Type B pancreatic cell (in vitro differentiated cells): ENCODE measurements at regions not wholly inside any gene's neighbourhood (a gene's known extent, or its start where the extent isn't known, plus 50 kb on each side); places are given as distances from the start of the nearest gene placed in this dataset.

Source experiments
- DNase-seq: peaks from one replicate; pipeline ENCODE4 v3.0.0; 2021; ENCODE audit warnings: mixed read lengths; ENCODE audit not compliant: unreplicated experiment; ENCODE audit errors: extremely low spot score
- H3K27ac Mint-ChIP-seq: 2 replicates; pipeline ENCODE4 v1.8.0; 2021; ENCODE audit warnings: mild to moderate bottlenecking, mixed read lengths
- H3K27me3 Mint-ChIP-seq: 2 replicates; pipeline ENCODE4 v1.8.0; 2021; ENCODE audit warnings: mixed read lengths
- H3K36me3 Mint-ChIP-seq: 2 replicates; pipeline ENCODE4 v1.8.0; 2021; ENCODE audit warnings: mixed read lengths
- H3K4me1 Mint-ChIP-seq: one replicate; pipeline ENCODE4 v1.8.0; 2021; ENCODE audit warnings: mixed read lengths; ENCODE audit not compliant: unreplicated experiment
- H3K4me3 Mint-ChIP-seq: 2 replicates; pipeline ENCODE4 v1.8.0; 2021; ENCODE audit warnings: mild to moderate bottlenecking, mixed read lengths
- H3K9me3 Mint-ChIP-seq: 2 replicates; pipeline ENCODE4 v1.8.0; 2021; ENCODE audit warnings: mixed read lengths
- TF ChIP-seq, protein P1 (sequence below): fragments of 200-600 bp; sonication (generic); conservative IDR thresholded peaks from 2 replicates; pipeline ENCODE4 v1.5.0; 2021; ENCODE audit warnings: antibody characterized with exemption, mild to moderate bottlenecking

DNA sequence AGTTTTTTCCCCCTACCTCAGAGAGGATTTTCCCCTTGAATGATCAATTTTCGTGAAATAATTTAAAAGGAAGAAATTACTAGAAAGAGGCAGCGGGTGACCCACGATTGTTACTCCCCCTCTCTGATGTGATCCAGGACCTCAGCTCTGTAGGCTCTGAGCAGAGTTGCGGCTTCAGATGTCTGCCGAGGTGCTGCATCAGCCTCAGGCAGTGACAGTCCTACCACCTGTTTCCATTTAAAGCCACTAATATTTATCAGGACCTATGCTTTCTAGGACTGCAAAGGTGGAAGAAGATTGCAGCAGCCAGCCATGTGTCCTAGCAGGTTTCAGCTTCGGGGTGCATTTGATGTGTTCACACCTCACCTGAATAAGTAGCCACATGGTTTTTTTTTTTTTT is 294.8 kb upstream of the C2CD4B start:
- peaks cover 43% of the 10 kb centered on the region for H3K4me1 Mint-ChIP-seq
- peaks cover 6% of the 10 kb centered on the region for H3K36me3 Mint-ChIP-seq
- no peaks in the 10 kb centered on the region for H3K9me3 Mint-ChIP-seq
- TF ChIP-seq, protein P1, sequence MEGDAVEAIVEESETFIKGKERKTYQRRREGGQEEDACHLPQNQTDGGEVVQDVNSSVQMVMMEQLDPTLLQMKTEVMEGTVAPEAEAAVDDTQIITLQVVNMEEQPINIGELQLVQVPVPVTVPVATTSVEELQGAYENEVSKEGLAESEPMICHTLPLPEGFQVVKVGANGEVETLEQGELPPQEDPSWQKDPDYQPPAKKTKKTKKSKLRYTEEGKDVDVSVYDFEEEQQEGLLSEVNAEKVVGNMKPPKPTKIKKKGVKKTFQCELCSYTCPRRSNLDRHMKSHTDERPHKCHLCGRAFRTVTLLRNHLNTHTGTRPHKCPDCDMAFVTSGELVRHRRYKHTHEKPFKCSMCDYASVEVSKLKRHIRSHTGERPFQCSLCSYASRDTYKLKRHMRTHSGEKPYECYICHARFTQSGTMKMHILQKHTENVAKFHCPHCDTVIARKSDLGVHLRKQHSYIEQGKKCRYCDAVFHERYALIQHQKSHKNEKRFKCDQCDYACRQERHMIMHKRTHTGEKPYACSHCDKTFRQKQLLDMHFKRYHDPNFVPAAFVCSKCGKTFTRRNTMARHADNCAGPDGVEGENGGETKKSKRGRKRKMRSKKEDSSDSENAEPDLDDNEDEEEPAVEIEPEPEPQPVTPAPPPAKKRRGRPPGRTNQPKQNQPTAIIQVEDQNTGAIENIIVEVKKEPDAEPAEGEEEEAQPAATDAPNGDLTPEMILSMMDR, result no peak
- no peak overlapping the region for H3K27ac Mint-ChIP-seq
- H3K4me3 Mint-ChIP-seq, result no peak overlapping the region
- peaks cover 6% of the 10 kb centered on the region for H3K27me3 Mint-ChIP-seq
- DNase-seq, result no peak

DNA sequence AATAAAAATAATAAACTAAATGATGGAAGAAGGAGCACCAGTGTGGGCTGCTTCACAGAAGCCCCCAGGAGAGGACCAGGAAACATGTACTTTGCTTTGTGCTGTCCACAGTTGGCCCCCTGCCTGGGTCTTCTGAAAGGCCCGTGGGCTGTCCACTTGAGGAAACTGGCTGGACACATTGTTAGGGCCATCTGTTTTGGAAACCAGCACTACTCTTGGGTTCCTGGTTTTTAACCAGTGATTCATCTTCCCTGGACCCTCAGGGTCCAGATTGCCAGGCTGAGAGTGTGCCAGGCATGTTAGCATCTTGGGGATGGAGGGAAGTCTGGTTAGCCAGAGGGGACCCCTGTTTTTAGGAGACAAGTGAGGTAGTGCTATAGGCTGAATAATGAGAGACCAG is 297.2 kb upstream of the C2CD4B start:
- TF ChIP-seq, protein P1, result no peak
- Mint-ChIP-seq H3K9me3 (no peaks in the 10 kb centered on the region), H3K27me3 (peaks cover 7% of the 10 kb centered on the region), H3K27ac (no peak overlapping the region), H3K4me1 (peaks cover 35% of the 10 kb centered on the region), H3K4me3 (no peak overlapping the region), H3K36me3 (peaks cover 7% of the 10 kb centered on the region)
- no peak for DNase-seq

DNA sequence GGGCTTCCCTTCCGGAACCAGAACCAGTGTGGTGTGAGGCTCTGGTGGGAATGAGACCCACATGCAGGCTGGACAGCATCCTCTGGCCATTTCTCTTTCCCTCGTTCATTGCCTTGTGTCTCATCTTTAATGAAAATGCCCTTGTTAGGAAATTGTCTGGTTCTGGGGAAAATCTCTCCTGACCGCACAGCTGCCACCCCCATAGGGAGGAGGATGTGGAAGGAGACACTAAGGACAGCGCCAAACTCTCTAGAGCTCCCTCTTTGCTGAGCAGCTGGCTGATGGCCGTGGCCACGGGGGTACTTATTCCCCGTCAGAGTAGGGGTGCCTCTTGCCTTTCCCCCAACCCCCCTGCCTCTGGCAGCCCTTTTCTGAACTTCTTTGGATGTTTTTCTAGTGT is 297.6 kb upstream of the C2CD4B start:
- DNase-seq, result no peak
- Mint-ChIP-seq H3K9me3 (no peaks in the 10 kb centered on the region), H3K4me1 (peaks cover 33% of the 10 kb centered on the region), H3K36me3 (peaks cover 7% of the 10 kb centered on the region), H3K4me3 (no peak overlapping the region), H3K27ac (no peak overlapping the region), H3K27me3 (peaks cover 7% of the 10 kb centered on the region)
- TF ChIP-seq, protein P1, result no peak

DNA sequence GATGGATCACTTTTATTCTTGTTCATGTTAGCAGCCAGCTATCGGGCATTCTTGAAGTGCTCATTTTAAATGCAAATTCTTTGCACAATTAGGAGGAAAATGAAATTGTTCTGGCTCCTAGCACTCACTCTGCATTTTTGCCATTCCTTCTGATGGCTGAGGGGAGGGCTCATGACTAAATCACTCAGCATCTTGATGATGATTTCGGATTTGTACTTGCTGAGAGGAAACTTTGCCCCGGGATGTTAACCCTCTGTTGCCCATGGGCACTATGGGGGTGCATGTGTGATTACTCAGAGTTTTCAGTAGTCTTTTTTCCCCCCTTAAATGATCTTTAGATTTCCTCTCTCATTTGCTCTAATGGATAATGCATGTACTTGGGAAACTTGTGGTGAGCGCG is 299.6 kb upstream of the C2CD4B start:
- peaks cover 7% of the 10 kb centered on the region for H3K27me3 Mint-ChIP-seq
- no peak for DNase-seq
- no peaks in the 10 kb centered on the region for H3K9me3 Mint-ChIP-seq
- H3K4me3 Mint-ChIP-seq, result peak overlapping the region; percentile 20
- peaks cover 39% of the 10 kb centered on the region for H3K4me1 Mint-ChIP-seq
- TF ChIP-seq, protein P1, result no peak
- no peak overlapping the region for H3K27ac Mint-ChIP-seq
- H3K36me3 Mint-ChIP-seq, result peaks cover 7% of the 10 kb centered on the region

DNA sequence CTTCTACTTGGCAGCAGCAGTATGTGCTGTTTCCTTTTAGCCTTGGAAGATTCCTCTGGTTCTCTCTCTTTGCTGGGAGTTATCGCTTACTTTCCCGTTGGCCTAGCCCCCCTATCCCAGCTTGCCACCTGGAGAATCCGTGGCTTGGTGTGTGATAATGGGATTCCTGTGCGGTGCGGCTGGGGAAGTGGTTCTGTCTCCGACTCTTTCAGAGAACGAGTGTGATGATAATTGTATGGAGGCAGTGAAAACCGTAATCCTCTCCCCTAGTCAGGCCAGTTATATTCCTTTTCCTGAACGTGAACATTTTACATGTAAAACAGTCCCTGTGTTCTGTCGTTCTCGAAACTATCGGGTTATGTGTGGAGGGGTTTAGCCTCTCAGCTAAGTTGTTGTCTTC is 300.1 kb upstream of the C2CD4B start:
- peaks cover 39% of the 10 kb centered on the region for H3K4me1 Mint-ChIP-seq

More for the DNA sequence above, 300.1 kb upstream of the C2CD4B start:
- peaks cover 7% of the 10 kb centered on the region for H3K36me3 Mint-ChIP-seq
- H3K27ac Mint-ChIP-seq, result no peak overlapping the region
- peak overlapping the region; percentile 31 for H3K4me3 Mint-ChIP-seq
- TF ChIP-seq, protein P1, result no peak
- peaks cover 7% of the 10 kb centered on the region for H3K27me3 Mint-ChIP-seq
- H3K9me3 Mint-ChIP-seq, result no peaks in the 10 kb centered on the region
- DNase-seq, result no peak
